A673 (cell line): ENCODE measurements at regions not wholly inside any gene's neighbourhood (a gene's known extent, or its start where the extent isn't known, plus 50 kb on each side); places are given as distances from the start of the nearest gene placed in this dataset.
"Not testable (repeated sequence)": the region's sequence is repeated elsewhere in the genome, so short reads cannot be mapped to it uniquely, and the experiment has no call there.

Source experiments
- EZH2 ChIP-seq: fragments of 200-600 bp; sonication (generic); IDR thresholded peaks from 2 replicates; pipeline ENCODE4 v1.6.1; 2017; ENCODE audit warnings: borderline replicate concordance, low read depth, mild to moderate bottlenecking, mixed read lengths, antibody characterized with exemption, low read length; ENCODE audit not compliant: poor library complexity, severe bottlenecking
- TF ChIP-seq, protein P1 (sequence below): fragments of 300-800, 200-600 bp; sonication (generic); conservative IDR thresholded peaks from 2 replicates; pipeline ENCODE4 v1.5.1; 2017; ENCODE audit warnings: low read depth, mild to moderate bottlenecking, antibody characterized with exemption, low read length, moderate library complexity, mixed read lengths

DNA sequence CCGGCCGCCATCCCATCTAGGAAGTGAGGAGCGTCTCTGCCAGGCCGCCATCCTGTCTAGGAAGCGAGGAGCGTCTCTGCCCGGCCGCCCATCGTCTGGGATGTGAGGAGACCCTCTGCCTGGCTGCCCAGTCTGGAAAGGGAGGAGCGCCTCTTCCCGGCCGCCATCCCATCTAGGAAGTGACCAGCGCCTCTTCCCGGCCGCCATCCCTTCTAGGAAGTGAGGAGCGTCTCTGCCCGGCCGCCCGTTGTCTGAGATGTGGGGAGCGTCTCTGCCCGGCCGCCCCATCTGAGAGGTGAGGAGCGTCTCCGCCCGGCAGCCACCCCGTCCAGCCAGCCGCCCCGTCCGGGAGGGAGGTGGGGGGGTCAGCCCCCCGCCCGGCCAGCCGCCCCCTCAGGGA is 475.4 kb downstream of the TMEM114 start:
- TF ChIP-seq, protein P1, sequence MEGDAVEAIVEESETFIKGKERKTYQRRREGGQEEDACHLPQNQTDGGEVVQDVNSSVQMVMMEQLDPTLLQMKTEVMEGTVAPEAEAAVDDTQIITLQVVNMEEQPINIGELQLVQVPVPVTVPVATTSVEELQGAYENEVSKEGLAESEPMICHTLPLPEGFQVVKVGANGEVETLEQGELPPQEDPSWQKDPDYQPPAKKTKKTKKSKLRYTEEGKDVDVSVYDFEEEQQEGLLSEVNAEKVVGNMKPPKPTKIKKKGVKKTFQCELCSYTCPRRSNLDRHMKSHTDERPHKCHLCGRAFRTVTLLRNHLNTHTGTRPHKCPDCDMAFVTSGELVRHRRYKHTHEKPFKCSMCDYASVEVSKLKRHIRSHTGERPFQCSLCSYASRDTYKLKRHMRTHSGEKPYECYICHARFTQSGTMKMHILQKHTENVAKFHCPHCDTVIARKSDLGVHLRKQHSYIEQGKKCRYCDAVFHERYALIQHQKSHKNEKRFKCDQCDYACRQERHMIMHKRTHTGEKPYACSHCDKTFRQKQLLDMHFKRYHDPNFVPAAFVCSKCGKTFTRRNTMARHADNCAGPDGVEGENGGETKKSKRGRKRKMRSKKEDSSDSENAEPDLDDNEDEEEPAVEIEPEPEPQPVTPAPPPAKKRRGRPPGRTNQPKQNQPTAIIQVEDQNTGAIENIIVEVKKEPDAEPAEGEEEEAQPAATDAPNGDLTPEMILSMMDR: not testable (repeated sequence)
- not testable (repeated sequence) for TF ChIP-seq EZH2
